ENCODE measurements at regions not wholly inside any gene's neighbourhood (a gene's known extent, or its start where the extent isn't known, plus 50 kb on each side); places are given as distances from the start of the nearest gene placed in this dataset.
"Not testable (repeated sequence)": the region's sequence is repeated elsewhere in the genome, so short reads cannot be mapped to it uniquely, and the experiment has no call there.

DNA sequence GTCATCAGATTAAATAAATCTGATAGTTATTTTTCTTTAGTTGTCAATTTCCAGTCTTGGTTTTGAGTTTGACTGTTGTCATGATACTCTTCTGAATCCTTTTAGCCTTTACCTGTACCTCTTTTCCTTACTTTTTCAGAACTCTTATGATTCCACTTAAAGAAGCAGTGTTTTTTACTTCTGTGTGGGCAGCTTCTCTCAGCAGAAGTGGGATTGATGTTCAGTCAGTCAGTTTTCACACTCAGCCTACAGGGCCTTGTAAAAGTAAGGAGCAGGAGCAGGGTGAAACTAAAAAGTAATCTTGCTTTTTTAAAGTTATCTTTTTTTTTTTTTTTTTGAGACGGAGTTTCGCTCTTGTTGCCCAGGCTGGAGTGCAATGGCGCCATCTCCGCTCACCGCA is 75.1 kb downstream of the HAUS1 start:
- no peak overlapping the region for H3K27ac ChIP-seq (ENCODE audit: low read length)
- H3K27me3 ChIP-seq (ENCODE audit: control insufficient read depth, insufficient read depth, low read length), result no peaks in the 10 kb centered on the region
- H3K4me3 ChIP-seq (ENCODE audit: low read length), result no peak overlapping the region
- no peaks in the 10 kb centered on the region for H3K9me3 ChIP-seq (replicated peaks; ENCODE audit: control insufficient read depth, low read depth, low read length)
- no peak for DNase-seq
- whole genome bisulfite sequencing (ENCODE audit: insufficient coverage), result 100% methylated on average over 3 of the region's 5 CpGs
- no peaks in the 10 kb centered on the region for H3K36me3 ChIP-seq (ENCODE audit: control insufficient read depth, insufficient read depth, low read length)
- peaks cover 3% of the 10 kb centered on the region for H3K4me1 ChIP-seq (ENCODE audit: control insufficient read depth, insufficient read depth, low read length)

GRCh38 chr18:46182633-46183358 is 78.6 kb downstream of the HAUS1 start:
- no peaks in the 10 kb centered on the region for H3K36me3 ChIP-seq (ENCODE audit: control insufficient read depth, insufficient read depth, low read length)
- H3K9me3 ChIP-seq (replicated peaks; ENCODE audit: control insufficient read depth, low read depth, low read length), result no peaks in the 10 kb centered on the region
- no peak for DNase-seq
- H3K27me3 ChIP-seq (ENCODE audit: control insufficient read depth, insufficient read depth, low read length), result no peaks in the 10 kb centered on the region
- no CpG with 5 or more reads among the region's 3 CpGs for WGBS (ENCODE audit: insufficient coverage)
- no peak overlapping the region for H3K4me3 ChIP-seq (ENCODE audit: low read length)
- H3K27ac ChIP-seq (ENCODE audit: low read length), result no peak overlapping the region
- no peaks in the 10 kb centered on the region for H3K4me1 ChIP-seq (ENCODE audit: control insufficient read depth, insufficient read depth, low read length)

DNA sequence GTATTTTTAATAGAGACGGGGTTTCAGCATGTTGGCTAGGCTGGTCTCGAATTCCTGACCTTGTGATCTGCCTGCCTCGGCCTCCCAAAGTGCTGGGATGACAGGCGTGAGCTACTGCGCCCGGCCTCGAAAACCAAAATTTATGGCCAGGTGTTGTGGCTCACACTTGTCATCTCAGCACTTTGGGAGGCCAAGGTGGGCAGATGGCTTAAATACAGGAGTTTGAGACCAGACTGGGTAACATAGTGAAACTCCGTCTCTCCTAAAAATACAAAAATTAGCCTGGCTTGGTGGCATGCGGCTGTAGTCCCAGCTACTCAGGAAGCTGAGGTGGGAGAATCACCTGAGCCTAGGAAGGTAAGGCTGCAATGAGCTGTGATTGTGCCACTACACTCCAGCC is 80.1 kb downstream of the HAUS1 start:
- not testable (repeated sequence) for H3K4me1 ChIP-seq (ENCODE audit: control insufficient read depth, insufficient read depth, low read length); H3K36me3 ChIP-seq (ENCODE audit: control insufficient read depth, insufficient read depth, low read length); DNase-seq; H3K27ac ChIP-seq (ENCODE audit: low read length); H3K4me3 ChIP-seq (ENCODE audit: low read length); H3K27me3 ChIP-seq (ENCODE audit: control insufficient read depth, insufficient read depth, low read length); H3K9me3 ChIP-seq (replicated peaks; ENCODE audit: control insufficient read depth, low read depth, low read length)
- 79% methylated on average over 8 of the region's 9 CpGs for WGBS (ENCODE audit: insufficient coverage)

- no peak overlapping the region for H3K27ac ChIP-seq (ENCODE audit: low read length)
- H3K4me3 ChIP-seq (ENCODE audit: low read length), result no peak overlapping the region
- H3K9me3 ChIP-seq (replicated peaks; ENCODE audit: control insufficient read depth, low read depth, low read length), result no peaks in the 10 kb centered on the region
- no CpG with 5 or more reads among the region's 1 CpG for WGBS (ENCODE audit: insufficient coverage)
- H3K36me3 ChIP-seq (ENCODE audit: control insufficient read depth, insufficient read depth, low read length), result no peaks in the 10 kb centered on the region
- H3K4me1 ChIP-seq (ENCODE audit: control insufficient read depth, insufficient read depth, low read length), result no peaks in the 10 kb centered on the region
- no peak for DNase-seq
- H3K27me3 ChIP-seq (ENCODE audit: control insufficient read depth, insufficient read depth, low read length), result no peaks in the 10 kb centered on the region
Observed at GRCh38 chr18:46184727-46185126, 80.5 kb downstream of the HAUS1 start.

GRCh38 chr18:46190667-46191066 is 86.5 kb downstream of the HAUS1 start:
- H3K4me3 ChIP-seq (ENCODE audit: low read length), result no peak overlapping the region
- no peaks in the 10 kb centered on the region for H3K9me3 ChIP-seq (replicated peaks; ENCODE audit: control insufficient read depth, low read depth, low read length)
- DNase-seq, result no peak
- H3K4me1 ChIP-seq (ENCODE audit: control insufficient read depth, insufficient read depth, low read length), result no peaks in the 10 kb centered on the region
- no peaks in the 10 kb centered on the region for H3K36me3 ChIP-seq (ENCODE audit: control insufficient read depth, insufficient read depth, low read length)
- H3K27me3 ChIP-seq (ENCODE audit: control insufficient read depth, insufficient read depth, low read length), result no peaks in the 10 kb centered on the region
- WGBS (ENCODE audit: insufficient coverage), result 100% methylated on average over 1 of the region's 2 CpGs
- H3K27ac ChIP-seq (ENCODE audit: low read length), result no peak overlapping the region

DNA sequence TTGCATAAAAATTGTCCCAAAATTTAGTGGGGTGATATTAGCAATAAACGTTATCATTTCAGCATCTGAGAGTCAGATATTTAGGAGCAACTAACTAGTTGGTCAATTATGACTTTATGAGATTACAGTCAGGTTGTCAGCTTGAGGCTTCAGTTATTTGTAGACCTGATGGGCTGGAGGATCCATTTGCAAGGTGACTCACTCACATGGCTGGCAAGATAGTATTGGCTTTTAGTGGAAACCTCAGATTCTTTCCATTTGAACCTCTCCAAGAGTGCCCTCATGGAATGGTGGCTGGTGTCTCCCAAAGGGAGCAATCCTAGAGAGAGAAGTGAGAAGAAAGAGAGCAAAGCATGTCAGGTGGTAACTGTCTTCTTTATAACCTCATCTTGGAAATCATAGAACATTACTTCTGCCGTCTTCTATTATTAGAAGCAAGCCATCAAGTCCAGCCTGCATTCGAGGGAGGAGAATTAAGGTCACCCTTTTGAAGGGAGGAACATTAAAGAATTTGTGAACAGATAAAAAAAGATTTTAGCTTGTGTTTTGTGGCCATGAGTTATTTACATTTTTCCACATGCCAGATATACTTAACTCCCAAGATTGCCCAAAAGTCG is 92.5 kb downstream of the HAUS1 start:
- WGBS (ENCODE audit: insufficient coverage), result no CpG with 5 or more reads among the region's 4 CpGs
- no peak for DNase-seq
- Histone ChIP-seq H3K9me3 (replicated peaks; ENCODE audit: control insufficient read depth, low read depth, low read length) (no peaks in the 10 kb centered on the region), H3K27ac (ENCODE audit: low read length) (no peak overlapping the region), H3K4me1 (ENCODE audit: control insufficient read depth, insufficient read depth, low read length) (peaks cover 3% of the 10 kb centered on the region), H3K27me3 (ENCODE audit: control insufficient read depth, insufficient read depth, low read length) (no peaks in the 10 kb centered on the region), H3K36me3 (ENCODE audit: control insufficient read depth, insufficient read depth, low read length) (peaks cover 2% of the 10 kb centered on the region), H3K4me3 (ENCODE audit: low read length) (no peak overlapping the region)

DNA sequence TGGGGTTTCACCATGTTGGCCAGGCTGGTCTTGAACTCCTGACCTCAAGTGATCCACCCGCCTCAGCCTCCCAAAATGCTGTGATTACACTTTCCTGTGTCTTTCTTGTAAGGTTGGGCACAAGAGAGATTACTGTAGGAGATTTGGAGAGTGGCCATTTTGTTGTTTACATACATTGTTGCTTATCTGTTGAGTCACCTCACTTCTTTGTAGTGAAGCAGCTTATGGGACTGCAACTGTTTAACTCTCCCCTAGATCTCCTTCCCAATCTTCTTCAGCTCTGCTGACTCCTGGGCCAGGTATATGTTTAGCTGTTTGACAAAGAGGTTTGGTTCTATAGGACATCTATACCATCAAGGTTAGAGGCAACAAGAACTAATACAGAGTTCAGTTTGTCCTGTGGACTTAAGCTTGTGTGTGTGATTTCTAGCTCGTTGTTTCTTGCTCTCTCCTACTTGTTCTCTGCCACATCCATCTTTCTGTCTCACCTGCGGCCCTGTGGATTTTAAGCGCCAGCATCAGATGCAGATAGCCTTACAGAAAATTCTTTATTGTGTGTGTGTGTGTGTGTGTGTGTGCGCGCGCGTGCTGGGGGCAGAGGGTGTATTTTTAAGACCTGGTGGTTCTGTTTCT is 95.4 kb downstream of the HAUS1 start:
- no peaks in the 10 kb centered on the region for H3K27me3 ChIP-seq (ENCODE audit: control insufficient read depth, insufficient read depth, low read length)
- no peak overlapping the region for H3K4me3 ChIP-seq (ENCODE audit: low read length)
- DNase-seq, result no peak
- H3K36me3 ChIP-seq (ENCODE audit: control insufficient read depth, insufficient read depth, low read length), result peaks cover 2% of the 10 kb centered on the region
- no peak overlapping the region for H3K27ac ChIP-seq (ENCODE audit: low read length)
- no peaks in the 10 kb centered on the region for H3K9me3 ChIP-seq (replicated peaks; ENCODE audit: control insufficient read depth, low read depth, low read length)
- no CpG with 5 or more reads among the region's 8 CpGs for WGBS (ENCODE audit: insufficient coverage)
- H3K4me1 ChIP-seq (ENCODE audit: control insufficient read depth, insufficient read depth, low read length), result peaks cover 3% of the 10 kb centered on the region

GRCh38 chr18:46200178-46201055 is 96.2 kb downstream of the HAUS1 start:
- H3K27ac ChIP-seq (ENCODE audit: low read length); H3K4me1 ChIP-seq (ENCODE audit: control insufficient read depth, insufficient read depth, low read length); H3K9me3 ChIP-seq (replicated peaks; ENCODE audit: control insufficient read depth, low read depth, low read length); DNase-seq; H3K4me3 ChIP-seq (ENCODE audit: low read length); H3K27me3 ChIP-seq (ENCODE audit: control insufficient read depth, insufficient read depth, low read length); H3K36me3 ChIP-seq (ENCODE audit: control insufficient read depth, insufficient read depth, low read length): not testable (repeated sequence)
- WGBS (ENCODE audit: insufficient coverage), result 98% methylated on average over 6 of the region's 11 CpGs

GRCh38 chr18:46204143-46204542 is 100.0 kb downstream of the HAUS1 start:
- Histone ChIP-seq H3K27me3 (ENCODE audit: control insufficient read depth, insufficient read depth, low read length) (no peaks in the 10 kb centered on the region), H3K36me3 (ENCODE audit: control insufficient read depth, insufficient read depth, low read length) (no peaks in the 10 kb centered on the region), H3K9me3 (replicated peaks; ENCODE audit: control insufficient read depth, low read depth, low read length) (no peaks in the 10 kb centered on the region), H3K4me1 (ENCODE audit: control insufficient read depth, insufficient read depth, low read length) (no peaks in the 10 kb centered on the region), H3K27ac (ENCODE audit: low read length) (no peak overlapping the region), H3K4me3 (ENCODE audit: low read length) (no peak overlapping the region)
- no peak for DNase-seq

GRCh38 chr18:46207985-46208384 is 103.8 kb downstream of the HAUS1 start:
- DNase-seq, result no peak
- H3K4me1 ChIP-seq (ENCODE audit: control insufficient read depth, insufficient read depth, low read length), result no peaks in the 10 kb centered on the region

More at GRCh38 chr18:46207985-46208384, 103.8 kb downstream of the HAUS1 start:
- H3K4me3 ChIP-seq (ENCODE audit: low read length), result no peak overlapping the region
- no CpG with 5 or more reads among the region's 1 CpG for WGBS (ENCODE audit: insufficient coverage)
- H3K27me3 ChIP-seq (ENCODE audit: control insufficient read depth, insufficient read depth, low read length), result no peaks in the 10 kb centered on the region
- no peaks in the 10 kb centered on the region for H3K36me3 ChIP-seq (ENCODE audit: control insufficient read depth, insufficient read depth, low read length)
- H3K9me3 ChIP-seq (replicated peaks; ENCODE audit: control insufficient read depth, low read depth, low read length), result no peaks in the 10 kb centered on the region
- H3K27ac ChIP-seq (ENCODE audit: low read length), result no peak overlapping the region

All from muscle of leg (tissue), 3 donors.